Neural progenitor cell (in vitro differentiated cells): ENCODE measurements at regions not wholly inside any gene's neighbourhood (a gene's known extent, or its start where the extent isn't known, plus 50 kb on each side); places are given as distances from the start of the nearest gene placed in this dataset.
A peak's percentile ranks its signal among the peaks of the same experiment; 100 is the strongest.

Experiments
- DNase-seq: peaks from one replicate; pipeline ENCODE4 v3.0.0-alpha.2; 2016; ENCODE audit warnings: low spot score
- H2AFZ ChIP-seq: fragments of 200-600 bp; sonication (generic); replicated peaks from 2 replicates; pipeline ENCODE4 v1.6.1; 2016; ENCODE audit warnings: antibody characterized with exemption
- H3F3A ChIP-seq: fragments of 200-600 bp; sonication (generic); 2 replicates; pipeline ENCODE4 v1.6.1; 2016; ENCODE audit warnings: antibody characterized with exemption, low read depth
- H3K27ac ChIP-seq: fragments of 200-600 bp; sonication (generic); 2 replicates; pipeline ENCODE4 v1.5.1; 2016; ENCODE audit warnings: mild to moderate bottlenecking
- H3K27me3 ChIP-seq: fragments of 200-600 bp; sonication (generic); 2 replicates; pipeline ENCODE4 v1.6.1; 2016; ENCODE audit warnings: mild to moderate bottlenecking, moderate library complexity
- H3K36me3 ChIP-seq: fragments of 200-600 bp; sonication (generic); 2 replicates; pipeline ENCODE4 v1.5.1; 2016
- H3K4me1 ChIP-seq: fragments of 200-600 bp; sonication (generic); 2 replicates; pipeline ENCODE4 v1.6.1; 2016; ENCODE audit warnings: mixed run types
- H3K4me2 ChIP-seq: fragments of 200-600 bp; sonication (generic); 2 replicates; pipeline ENCODE4 v1.6.1; 2016
- H3K4me3 ChIP-seq: fragments of 200-600 bp; sonication (generic); 2 replicates; pipeline ENCODE4 v1.5.1; 2016
- H3K79me2 ChIP-seq: fragments of 200-600 bp; sonication (generic); 2 replicates; pipeline ENCODE4 v1.6.1; 2016; ENCODE audit warnings: low read depth
- H3K9ac ChIP-seq: fragments of 200-600 bp; sonication (generic); 2 replicates; pipeline ENCODE4 v1.6.1; 2016
- H3K9me3 ChIP-seq: fragments of 200-600 bp; sonication (generic); 2 replicates; pipeline ENCODE4 v1.5.1; 2016; ENCODE audit warnings: low read depth
- H4K20me1 ChIP-seq: fragments of 200-600 bp; sonication (generic); 2 replicates; pipeline ENCODE4 v1.6.1; 2016; ENCODE audit warnings: low read depth
- H3K27ac Mint-ChIP-seq: 3 replicates; pipeline ENCODE4 v1.8.0; 2021; ENCODE audit warnings: mixed read lengths
- H3K27me3 Mint-ChIP-seq: 2 replicates; pipeline ENCODE4 v1.8.0; 2022; ENCODE audit warnings: low read depth, mild to moderate bottlenecking, inconsistent platforms, moderate library complexity, mixed read lengths; ENCODE audit not compliant: insufficient read depth
- H3K36me3 Mint-ChIP-seq: 3 replicates; pipeline ENCODE4 v1.8.0; 2021; ENCODE audit warnings: mixed read lengths
- H3K4me1 Mint-ChIP-seq: 3 replicates; pipeline ENCODE4 v1.8.0; 2021; ENCODE audit warnings: mixed read lengths
- H3K4me3 Mint-ChIP-seq: 3 replicates; pipeline ENCODE4 v1.8.0; 2021; ENCODE audit warnings: mild to moderate bottlenecking, moderate library complexity, mixed read lengths
- H3K9me3 Mint-ChIP-seq: 3 replicates; pipeline ENCODE4 v1.8.0; 2020; ENCODE audit warnings: mixed read lengths
- EZH2 ChIP-seq: fragments of 200-600 bp; sonication (generic); IDR thresholded peaks from 2 replicates; pipeline ENCODE4 v1.6.1; 2017; ENCODE audit warnings: antibody characterized with exemption, mild to moderate bottlenecking, moderate library complexity
- EZH2phosphoT487 ChIP-seq: fragments of 200-600 bp; sonication (generic); IDR thresholded peaks from 2 replicates; pipeline ENCODE4 v1.6.1; 2017; ENCODE audit warnings: antibody characterized with exemption
- TF ChIP-seq, protein P1 (sequence below): fragments of 200-600 bp; sonication (generic); IDR thresholded peaks from 2 replicates; pipeline ENCODE4 v1.5.1; 2017; ENCODE audit warnings: antibody characterized with exemption, mild to moderate bottlenecking

DNA sequence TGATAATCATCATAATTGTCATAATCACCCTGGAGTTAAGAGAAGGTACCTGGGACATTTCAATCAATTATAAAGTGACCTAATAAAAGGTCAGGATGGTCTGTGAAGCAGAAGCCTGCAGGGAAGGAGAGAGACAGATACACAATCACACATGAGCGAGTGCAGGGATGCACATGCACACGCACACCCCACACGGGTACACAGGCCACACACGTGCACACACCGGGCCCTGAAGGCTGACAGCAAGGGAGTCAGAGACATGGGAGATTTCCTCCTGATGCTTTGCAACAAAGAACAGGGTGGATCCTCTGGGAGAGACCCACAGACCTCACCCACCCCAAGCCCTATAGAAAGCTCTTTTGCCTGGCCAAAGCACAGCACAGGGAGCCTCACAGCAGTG, 82.3 kb upstream of the ZC3H12A start:
- Histone ChIP-seq H3K4me3 (peak overlapping the region; percentile 19), H3K79me2 (no peaks in the 10 kb centered on the region), H3K9ac (no peak overlapping the region), H3K4me2 (peak overlapping the region; percentile 70), H3K27me3 (no peaks in the 10 kb centered on the region), H3F3A (peaks cover 68% of the 10 kb centered on the region), H3K36me3 (no peaks in the 10 kb centered on the region), H2AFZ (no peak overlapping the region), H4K20me1 (no peaks in the 10 kb centered on the region), H3K4me1 (peaks cover 79% of the 10 kb centered on the region), H3K27ac (peak overlapping the region; percentile 87), H3K9me3 (no peaks in the 10 kb centered on the region)
- Mint-ChIP-seq H3K36me3 (no peaks in the 10 kb centered on the region), H3K9me3 (no peaks in the 10 kb centered on the region), H3K27ac (no peak overlapping the region), H3K4me1 (peaks cover 22% of the 10 kb centered on the region), H3K4me3 (no peak overlapping the region), H3K27me3 (peaks cover 13% of the 10 kb centered on the region)
- TF ChIP-seq EZH2phosphoT487, result no peak
- TF ChIP-seq, protein P1, sequence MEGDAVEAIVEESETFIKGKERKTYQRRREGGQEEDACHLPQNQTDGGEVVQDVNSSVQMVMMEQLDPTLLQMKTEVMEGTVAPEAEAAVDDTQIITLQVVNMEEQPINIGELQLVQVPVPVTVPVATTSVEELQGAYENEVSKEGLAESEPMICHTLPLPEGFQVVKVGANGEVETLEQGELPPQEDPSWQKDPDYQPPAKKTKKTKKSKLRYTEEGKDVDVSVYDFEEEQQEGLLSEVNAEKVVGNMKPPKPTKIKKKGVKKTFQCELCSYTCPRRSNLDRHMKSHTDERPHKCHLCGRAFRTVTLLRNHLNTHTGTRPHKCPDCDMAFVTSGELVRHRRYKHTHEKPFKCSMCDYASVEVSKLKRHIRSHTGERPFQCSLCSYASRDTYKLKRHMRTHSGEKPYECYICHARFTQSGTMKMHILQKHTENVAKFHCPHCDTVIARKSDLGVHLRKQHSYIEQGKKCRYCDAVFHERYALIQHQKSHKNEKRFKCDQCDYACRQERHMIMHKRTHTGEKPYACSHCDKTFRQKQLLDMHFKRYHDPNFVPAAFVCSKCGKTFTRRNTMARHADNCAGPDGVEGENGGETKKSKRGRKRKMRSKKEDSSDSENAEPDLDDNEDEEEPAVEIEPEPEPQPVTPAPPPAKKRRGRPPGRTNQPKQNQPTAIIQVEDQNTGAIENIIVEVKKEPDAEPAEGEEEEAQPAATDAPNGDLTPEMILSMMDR, result no peak
- no peak for TF ChIP-seq EZH2
- DNase-seq, result peak; percentile 49

DNA sequence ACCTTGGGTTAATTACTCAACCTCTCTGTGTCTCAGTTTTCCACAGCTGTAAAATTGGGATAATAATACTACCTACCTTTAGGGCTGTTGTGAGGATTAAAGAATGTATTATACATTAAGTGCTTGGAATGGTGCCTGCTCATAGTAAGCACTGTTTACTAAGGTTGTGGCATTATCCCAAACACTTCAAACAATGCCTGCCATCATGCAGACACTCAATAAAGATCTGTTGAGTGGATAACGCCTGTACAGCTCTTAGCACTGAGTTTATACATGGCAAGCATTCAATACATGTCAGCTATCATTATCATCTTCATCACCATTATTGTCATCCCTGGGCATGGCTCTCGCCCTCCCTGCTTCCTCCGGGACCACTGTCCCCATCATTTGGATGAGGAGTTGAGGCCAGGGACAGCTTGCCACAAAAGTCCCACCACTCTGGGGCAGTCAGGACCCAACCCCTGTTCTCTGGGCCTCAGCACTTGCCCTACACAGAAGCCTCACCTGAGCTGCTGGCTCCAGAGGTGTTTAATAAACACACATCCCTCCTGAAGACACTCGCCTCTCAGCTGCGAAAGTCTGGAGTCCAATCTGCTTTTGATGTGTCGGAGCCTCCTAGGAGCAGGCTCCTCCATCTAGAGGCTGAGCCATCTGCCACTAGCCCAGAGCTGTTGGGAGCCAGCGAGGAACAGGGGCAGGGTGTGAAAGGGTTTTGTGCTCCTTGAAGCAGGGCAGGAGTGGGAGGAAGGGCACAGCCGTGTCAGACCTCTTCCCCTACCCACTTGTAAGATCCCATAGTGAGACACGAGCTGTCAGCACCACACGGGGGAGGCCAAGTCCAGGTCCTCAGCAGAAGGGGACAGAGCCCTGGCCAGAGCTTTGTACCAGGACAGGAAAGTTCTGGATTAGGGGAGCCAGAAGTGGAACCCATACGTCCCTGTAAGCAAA, 80.9 kb upstream of the ZC3H12A start:
- Histone ChIP-seq H3K36me3 (no peaks in the 10 kb centered on the region), H2AFZ (no peak overlapping the region), H3F3A (peaks cover 68% of the 10 kb centered on the region), H3K27ac (no peak overlapping the region), H3K9me3 (no peaks in the 10 kb centered on the region), H4K20me1 (no peaks in the 10 kb centered on the region), H3K79me2 (no peaks in the 10 kb centered on the region), H3K27me3 (no peaks in the 10 kb centered on the region), H3K4me3 (no peak overlapping the region), H3K9ac (no peak overlapping the region), H3K4me1 (peaks cover 69% of the 10 kb centered on the region), H3K4me2 (no peak overlapping the region)
- peaks cover 22% of the 10 kb centered on the region for H3K4me1 Mint-ChIP-seq
- no peak for TF ChIP-seq EZH2phosphoT487
- H3K27me3 Mint-ChIP-seq, result peaks cover 12% of the 10 kb centered on the region
- H3K36me3 Mint-ChIP-seq, result no peaks in the 10 kb centered on the region
- no peaks in the 10 kb centered on the region for H3K9me3 Mint-ChIP-seq
- H3K27ac Mint-ChIP-seq, result no peak overlapping the region
- H3K4me3 Mint-ChIP-seq, result no peak overlapping the region
- no peak for DNase-seq

DNA sequence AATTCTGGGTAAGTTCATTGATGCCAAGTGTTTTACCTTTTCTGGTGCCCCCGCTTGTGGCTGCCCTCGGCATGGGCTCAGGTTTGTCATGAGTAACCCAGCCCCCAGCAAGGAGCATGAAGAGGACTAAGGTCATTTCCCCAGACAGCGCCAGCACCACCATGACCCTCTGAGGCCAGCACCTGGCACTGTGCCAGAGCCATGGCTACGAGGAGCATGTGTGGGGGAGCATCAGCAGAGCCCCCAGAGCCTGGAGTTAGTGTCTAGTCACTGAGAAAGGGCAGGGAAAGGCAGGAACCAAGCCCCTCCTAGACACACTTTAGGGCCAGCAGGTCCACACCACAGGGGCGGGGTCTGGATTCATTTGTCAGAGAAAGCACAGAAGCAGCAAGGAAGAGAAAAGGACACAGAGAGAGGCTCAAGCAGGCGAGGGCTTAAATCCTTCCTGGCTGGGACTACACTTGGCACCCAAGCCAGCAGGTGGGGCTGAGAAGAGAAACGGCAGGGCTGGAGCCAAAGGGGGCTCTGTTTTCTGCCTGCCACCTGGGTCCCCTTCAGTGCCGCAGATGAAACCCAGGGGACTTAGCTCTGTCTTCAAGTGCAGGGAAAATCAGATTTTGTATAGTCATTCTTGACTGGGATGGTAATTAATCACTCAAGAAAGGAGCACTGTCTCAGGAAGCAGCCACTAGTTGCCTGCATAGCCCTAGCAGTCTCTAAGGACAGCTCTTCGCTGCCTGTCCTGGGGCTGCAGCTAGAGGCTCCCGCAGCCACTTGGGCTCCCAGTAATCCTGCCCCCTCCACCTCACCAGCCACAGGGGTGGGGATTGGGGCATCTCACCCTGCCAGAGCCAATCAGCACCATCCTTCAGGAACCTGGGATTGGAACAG, 79.6 kb upstream of the ZC3H12A start:
- no peak for TF ChIP-seq EZH2phosphoT487
- TF ChIP-seq, protein P1, result peak; percentile 29
- no peaks in the 10 kb centered on the region for H3K79me2 ChIP-seq
- no peak overlapping the region for H3K4me3 Mint-ChIP-seq
- H3F3A ChIP-seq, result peaks cover 58% of the 10 kb centered on the region
- no peak overlapping the region for H2AFZ ChIP-seq
- no peaks in the 10 kb centered on the region for H4K20me1 ChIP-seq
- peaks cover 64% of the 10 kb centered on the region for H3K4me1 ChIP-seq
- no peaks in the 10 kb centered on the region for H3K36me3 ChIP-seq
- peaks cover 12% of the 10 kb centered on the region for H3K27me3 Mint-ChIP-seq
- peak overlapping the region; percentile 67 for H3K4me2 ChIP-seq
- peak overlapping the region; percentile 8 for H3K27ac ChIP-seq
- no peak overlapping the region for H3K4me3 ChIP-seq
- H3K9ac ChIP-seq, result no peak overlapping the region
- H3K27me3 ChIP-seq, result no peaks in the 10 kb centered on the region
- H3K27ac Mint-ChIP-seq, result no peak overlapping the region
- no peaks in the 10 kb centered on the region for H3K9me3 ChIP-seq
- H3K4me1 Mint-ChIP-seq, result peaks cover 22% of the 10 kb centered on the region
- DNase-seq, result peak; percentile 86
- no peaks in the 10 kb centered on the region for H3K9me3 Mint-ChIP-seq
- H3K36me3 Mint-ChIP-seq, result no peaks in the 10 kb centered on the region
